A673 (cell line): ENCODE measurements at regions not wholly inside any gene's neighbourhood (a gene's known extent, or its start where the extent isn't known, plus 50 kb on each side); places are given as distances from the start of the nearest gene placed in this dataset.

ENCODE experiments used
- CTCF ChIP-seq: fragments of 300-800, 200-600 bp; sonication (generic); conservative IDR thresholded peaks from 2 replicates; pipeline ENCODE4 v1.5.1; 2017; ENCODE audit warnings: low read depth, mild to moderate bottlenecking, antibody characterized with exemption, low read length, moderate library complexity, mixed read lengths
- EZH2 ChIP-seq: fragments of 200-600 bp; sonication (generic); IDR thresholded peaks from 2 replicates; pipeline ENCODE4 v1.6.1; 2017; ENCODE audit warnings: borderline replicate concordance, low read depth, mild to moderate bottlenecking, mixed read lengths, antibody characterized with exemption, low read length; ENCODE audit not compliant: poor library complexity, severe bottlenecking

- no peak for TF ChIP-seq CTCF
- TF ChIP-seq EZH2 = no peak
Observed at GRCh38 chr2:181123798-181124231, 143.4 kb downstream of the UBE2E3 start.
